Activated B cell treated with CpG ODN at 0.5 μM for 24 hours (primary cell): ENCODE measurements at regions not wholly inside any gene's neighbourhood (a gene's known extent, or its start where the extent isn't known, plus 50 kb on each side); places are given as distances from the start of the nearest gene placed in this dataset.

Experiments
- ATAC-seq: fragments of 200-7000 bp; cut with Tn5 transposase; one replicate; pipeline ENCODE4 v1.10.0; 2021; ENCODE audit warnings: low read depth, mild to moderate bottlenecking, moderate library complexity
- CTCF ChIA-PET: fragments of 350-600 bp; sonication (Branson Sonifier 250); formaldehyde crosslinking; loops from one replicate; lab custom pipeline; 2021; ENCODE audit warnings: antibody characterized with exemption; lab: Charles Lee
- POLR2A ChIA-PET: fragments of 350-600 bp; sonication (Branson Sonifier 250); formaldehyde crosslinking; loops from one replicate; lab custom pipeline; 2021; ENCODE audit warnings: antibody characterized with exemption; lab: Charles Lee
- DNase-seq: peaks from one replicate; pipeline ENCODE4 v3.0.0; 2022
- H3K27ac Mint-ChIP-seq: one replicate; pipeline ENCODE4 v1.8.0; 2020; ENCODE audit warnings: mixed read lengths
- H3K27me3 Mint-ChIP-seq: one replicate; pipeline ENCODE4 v1.8.0; 2021; ENCODE audit warnings: mixed read lengths
- H3K36me3 Mint-ChIP-seq: one replicate; pipeline ENCODE4 v1.8.0; 2021; ENCODE audit warnings: low read depth, mixed read lengths
- H3K4me1 Mint-ChIP-seq: one replicate; pipeline ENCODE4 v1.8.0; 2021; ENCODE audit warnings: mixed read lengths
- H3K4me3 Mint-ChIP-seq: one replicate; pipeline ENCODE4 v1.8.0; 2020; ENCODE audit warnings: mild to moderate bottlenecking, mixed read lengths
- H3K9me3 Mint-ChIP-seq: one replicate; pipeline ENCODE4 v1.8.0; 2020; ENCODE audit warnings: mixed read lengths
- CTCF ChIP-seq: fragments of 200-600 bp; IDR thresholded peaks from one replicate; pipeline ENCODE4 v1.8.0; 2022; ENCODE audit warnings: antibody characterized with exemption, mild to moderate bottlenecking
- intact Hi-C: fragments of 100-400 bp; cut with micrococcal nuclease; formaldehyde crosslinking; loops from one replicate; pipeline ENCODE4 v1.15.1; 2024

GRCh38 chr10:62560201-62560819, 186.1 kb downstream of the ZNF365 start:
- no peak for TF ChIP-seq CTCF
- Mint-ChIP-seq H3K27me3 (peaks cover 3% of the 10 kb centered on the region), H3K36me3 (no peaks in the 10 kb centered on the region), H3K4me1 (peaks cover 13% of the 10 kb centered on the region), H3K9me3 (no peaks in the 10 kb centered on the region), H3K4me3 (no peak overlapping the region), H3K27ac (no peak overlapping the region)
- no peak for ATAC-seq
- intact Hi-C loops: no loop called here
- POLR2A ChIA-PET: no interaction called here
- CTCF ChIA-PET: no interaction called here
- DNase-seq: no peak

- ChIA-PET CTCF (no interaction called here), POLR2A (no interaction called here)
- H3K36me3 Mint-ChIP-seq: no peaks in the 10 kb centered on the region
- no peak overlapping the region for H3K27ac Mint-ChIP-seq
- intact Hi-C loops: no loop called here
- peaks cover 13% of the 10 kb centered on the region for H3K4me1 Mint-ChIP-seq
- H3K4me3 Mint-ChIP-seq: no peak overlapping the region
- no peaks in the 10 kb centered on the region for H3K9me3 Mint-ChIP-seq
- no peak for DNase-seq
- peaks cover 3% of the 10 kb centered on the region for H3K27me3 Mint-ChIP-seq
- TF ChIP-seq CTCF: no peak
- ATAC-seq: no peak
Observed at GRCh38 chr10:62561151-62561550, 187.0 kb downstream of the ZNF365 start.

- Mint-ChIP-seq H3K9me3 (no peaks in the 10 kb centered on the region), H3K4me3 (no peak overlapping the region), H3K27ac (no peak overlapping the region), H3K4me1 (peaks cover 13% of the 10 kb centered on the region), H3K36me3 (no peaks in the 10 kb centered on the region), H3K27me3 (peaks cover 3% of the 10 kb centered on the region)
- no peak for TF ChIP-seq CTCF
- no peak for ATAC-seq
- DNase-seq: no peak
- intact Hi-C loops: no loop called here
- POLR2A ChIA-PET: interaction anchor here (0.7 to 1.4 kb wide), 2 partner anchors 12 to 21 kb away, joined by 3 to 5 read pairs; no protein-coding TSS in a partner anchor
- CTCF ChIA-PET: no interaction called here
Observed at GRCh38 chr10:62562101-62562500, 187.9 kb downstream of the ZNF365 start.

- Mint-ChIP-seq H3K27me3 (peaks cover 3% of the 10 kb centered on the region), H3K4me3 (no peak overlapping the region), H3K4me1 (peaks cover 13% of the 10 kb centered on the region), H3K9me3 (no peaks in the 10 kb centered on the region), H3K36me3 (no peaks in the 10 kb centered on the region), H3K27ac (no peak overlapping the region)
- ATAC-seq (no peak), DNase-seq (no peak)
- ChIA-PET POLR2A (interaction anchor here (1.4 kb wide), 1 partner anchor 13 kb away, joined by 3 read pairs; no protein-coding TSS in a partner anchor), CTCF (interaction anchor here (0.5 kb wide), 1 partner anchor 43 kb away, joined by 3 read pairs; no protein-coding TSS in a partner anchor)
- TF ChIP-seq CTCF: no peak
- intact Hi-C loops: no loop called here
Observed at GRCh38 chr10:62562795-62563194, 188.6 kb downstream of the ZNF365 start.

- peak; percentile 25 for ATAC-seq
- Mint-ChIP-seq H3K4me1 (peaks cover 5% of the 10 kb centered on the region), H3K27me3 (peaks cover 1% of the 10 kb centered on the region), H3K27ac (no peak overlapping the region), H3K4me3 (no peak overlapping the region), H3K36me3 (no peaks in the 10 kb centered on the region), H3K9me3 (no peaks in the 10 kb centered on the region)
- no peak for DNase-seq
- ChIA-PET POLR2A (interaction anchor here (0.9 kb wide), 1 partner anchor 46 kb away, joined by 3 read pairs; no protein-coding TSS in a partner anchor), CTCF (interaction anchor here (1.2 kb wide), 1 partner anchor 593 kb away, joined by 3 read pairs; no protein-coding TSS in a partner anchor)
- no peak for TF ChIP-seq CTCF
- intact Hi-C loops: no loop called here
Observed at GRCh38 chr10:62573929-62574328, 199.8 kb downstream of the ZNF365 start.
